NCI-H748 treated with DMSO at 0.1 percent for 48 hours (cell line): ENCODE measurements at regions not wholly inside any gene's neighbourhood (a gene's known extent, or its start where the extent isn't known, plus 50 kb on each side); places are given as distances from the start of the nearest gene placed in this dataset.
A peak's percentile ranks its signal among the peaks of the same experiment; 100 is the strongest.
"Not testable (repeated sequence)": the region's sequence is repeated elsewhere in the genome, so short reads cannot be mapped to it uniquely, and the experiment has no call there.

Experiments
- DNase-seq: peaks from one replicate; lab custom pipeline; 2025; lab: John Stamatoyannopoulos, UW

GRCh38 chr19:7400815-7401214 is 52.1 kb downstream of the ARHGEF18 start:
- DNase-seq: no peak

- DNase-seq: no peak
These were observed 53.0 kb downstream of the ARHGEF18 start for GRCh38 chr19:7401694-7402093.

- DNase-seq: not testable (repeated sequence)
These were observed 56.7 kb downstream of the ARHGEF18 start for GRCh38 chr19:7405482-7405881.

- no peak for DNase-seq
These were observed 59.5 kb downstream of the ARHGEF18 start for GRCh38 chr19:7408251-7408650.

GRCh38 chr19:7410946-7411345 is 62.2 kb downstream of the ARHGEF18 start:
- no peak for DNase-seq

- no peak for DNase-seq
These were observed 64.9 kb downstream of the ARHGEF18 start for GRCh38 chr19:7413629-7414028.

- peak; percentile 21 for DNase-seq
These were observed 66.6 kb downstream of the ARHGEF18 start for GRCh38 chr19:7415163-7415856.

GRCh38 chr19:7415857-7416371 is 67.2 kb downstream of the ARHGEF18 start:
- no peak for DNase-seq

- no peak for DNase-seq
These were observed 69.1 kb downstream of the ARHGEF18 start for GRCh38 chr19:7417671-7418324.

- DNase-seq: no peak
These were observed 69.9 kb downstream of the ARHGEF18 start for GRCh38 chr19:7418596-7418995.

GRCh38 chr19:7419153-7419552 is 69.7 kb downstream of the PEX11G start:
- DNase-seq: no peak

- DNase-seq: no peak
These were observed 68.9 kb downstream of the PEX11G start for GRCh38 chr19:7419777-7420439.

- DNase-seq: no peak
These were observed 66.7 kb downstream of the PEX11G start for GRCh38 chr19:7421941-7422744.
